A549 (cell line): ENCODE measurements at regions not wholly inside any gene's neighbourhood (a gene's known extent, or its start where the extent isn't known, plus 50 kb on each side); places are given as distances from the start of the nearest gene placed in this dataset.

Experiments
- CHD2 ChIP-seq: fragments of 150-350 bp; IDR thresholded peaks from 2 replicates; pipeline ENCODE4 v1.6.1; 2014; ENCODE audit warnings: low read length; ENCODE audit not compliant: partially characterized antibody
- CTCF ChIP-seq: fragments of >200 bp; sonication (Bioruptor Twin); formaldehyde crosslinking; IDR thresholded peaks from 3 replicates; pipeline ENCODE4 v1.5.1; 2016
- EP300 ChIP-seq, 2 experiments: fragments of >200 bp; sonication (Bioruptor Twin); formaldehyde crosslinking; IDR thresholded peaks; 2 replicates in 1 of 2; 3 replicates in 1 of 2; pipeline ENCODE4 v1.6.1; 2016 to 2017
- HOXA7 ChIP-seq: fragments of 250-450 bp; sonication (Bioruptor Pico); IDR thresholded peaks from 2 replicates; pipeline ENCODE4 v1.5.0; 2020; ENCODE audit warnings: mild to moderate bottlenecking, moderate library complexity
- JUNB ChIP-seq: fragments of >200 bp; sonication (Bioruptor Twin); formaldehyde crosslinking; IDR thresholded peaks from 2 replicates; pipeline ENCODE4 v1.6.1; 2016
- MYC ChIP-seq: IDR thresholded peaks from 2 replicates; pipeline ENCODE4 v1.6.1; 2012; ENCODE audit warnings: mild to moderate bottlenecking, inconsistent platforms, low read length, improper control_type of control experiment, borderline replicate concordance
- POLR2A ChIP-seq: IDR thresholded peaks from 2 replicates; pipeline ENCODE4 v1.6.1; 2012; ENCODE audit warnings: mild to moderate bottlenecking, low read length
- RAD21 ChIP-seq, 2 experiments: fragments of >200 bp in 1 of 2; sonication (Bioruptor Twin) in 1 of 2; formaldehyde crosslinking in 1 of 2; IDR thresholded peaks in 1 of 2; conservative IDR thresholded peaks in 1 of 2; 2 replicates in 1 of 2; 3 replicates in 1 of 2; pipeline ENCODE4 v1.6.1; 2012 to 2018; ENCODE audit warnings: inconsistent platforms in 1 of 2
- REST ChIP-seq: fragments of 200-600 bp; sonication (generic); IDR thresholded peaks from 2 replicates; pipeline ENCODE4 v1.6.1; 2016; ENCODE audit warnings: antibody characterized with exemption, mild to moderate bottlenecking, moderate library complexity
- SMC3 ChIP-seq: fragments of >200 bp; sonication (Bioruptor Twin); formaldehyde crosslinking; IDR thresholded peaks from 3 replicates; pipeline ENCODE4 v1.6.1; 2018; ENCODE audit warnings: inconsistent platforms
- USF2 ChIP-seq: fragments of 450-650 bp; IDR thresholded peaks from 2 replicates; pipeline ENCODE4 v1.6.1; 2014; ENCODE audit warnings: antibody characterized with exemption
- ZSCAN20 ChIP-seq: fragments of 250-450 bp; sonication (Bioruptor Pico); IDR thresholded peaks from 2 replicates; pipeline ENCODE4 v1.8.0; 2022; ENCODE audit warnings: mild to moderate bottlenecking, moderate library complexity

GRCh38 chr22:22099194-22099486 lies 116.6 kb upstream of the TOP3B start:
- no peak for TF ChIP-seq POLR2A
- no peak for TF ChIP-seq REST
- TF ChIP-seq CTCF, result no peak
- TF ChIP-seq CHD2, result no peak
- no peak for TF ChIP-seq ZSCAN20 (CRISPR knock-in tag)
- TF ChIP-seq EP300 (IDR thresholded peaks at IDR 0.05), result no peak
- no peak for TF ChIP-seq SMC3
- no peak for TF ChIP-seq USF2
- no peak for TF ChIP-seq JUNB
- no peak for TF ChIP-seq RAD21 (conservative IDR thresholded peaks at IDR 0.05 in 1 of 2, IDR thresholded peaks at IDR 0.05 in 1 of 2)
- no peak for TF ChIP-seq MYC
- TF ChIP-seq HOXA7 (CRISPR knock-in tag), result no peak
